Activated CD8-positive, alpha-beta memory T cell treated with anti-CD3 and anti-CD28 coated beads, Interleukin-2, amount 10 ng/mL, durations not matched to agents 7 days and 5 days (primary cell): ENCODE measurements at regions not wholly inside any gene's neighbourhood (a gene's known extent, or its start where the extent isn't known, plus 50 kb on each side); places are given as distances from the start of the nearest gene placed in this dataset.

Experiments
- ATAC-seq: fragments of 150-1000 bp; cut with Tn5 transposase; one replicate; pipeline ENCODE4 v1.10.0; 2021; ENCODE audit warnings: moderate library complexity
- CTCF ChIA-PET: fragments of 350-600 bp; sonication (Branson Sonifier 250); formaldehyde crosslinking; loops from one replicate; lab custom pipeline; 2021; ENCODE audit warnings: antibody characterized with exemption; lab: Charles Lee
- DNase-seq: peaks from one replicate; pipeline ENCODE4 v3.0.0-alpha.2; 2020
- H3K27ac Mint-ChIP-seq: one replicate; pipeline ENCODE4 v1.8.0; 2021; ENCODE audit warnings: mild to moderate bottlenecking, mixed read lengths
- H3K27me3 Mint-ChIP-seq: one replicate; pipeline ENCODE4 v1.8.0; 2021; ENCODE audit warnings: mixed read lengths
- H3K36me3 Mint-ChIP-seq: one replicate; pipeline ENCODE4 v1.8.0; 2021; ENCODE audit warnings: mild to moderate bottlenecking, mixed read lengths
- H3K4me1 Mint-ChIP-seq: one replicate; pipeline ENCODE4 v1.8.0; 2021; ENCODE audit warnings: mixed read lengths
- H3K4me3 Mint-ChIP-seq: one replicate; pipeline ENCODE4 v1.8.0; 2021; ENCODE audit warnings: mild to moderate bottlenecking, moderate library complexity, mixed read lengths
- H3K9me3 Mint-ChIP-seq: one replicate; pipeline ENCODE4 v1.8.0; 2022; ENCODE audit warnings: low read depth, mixed read lengths

- CTCF ChIA-PET: interaction anchor here (1.3 kb wide), 1 partner anchor 63 kb away, joined by 4 read pairs; the partner anchor contains the start of gene ACKR3
- Mint-ChIP-seq H3K4me1 (peaks cover 5% of the 10 kb centered on the region), H3K27me3 (peaks cover 62% of the 10 kb centered on the region), H3K9me3 (peaks cover 6% of the 10 kb centered on the region), H3K4me3 (peak overlapping the region; percentile 49), H3K27ac (no peak overlapping the region), H3K36me3 (no peaks in the 10 kb centered on the region)
- peak; percentile 85 for ATAC-seq
- DNase-seq: peak; percentile 68
Observed at GRCh38 chr2:236507393-236508085, 62.1 kb upstream of the ACKR3 start.

- no peak overlapping the region for H3K27ac Mint-ChIP-seq
- no peaks in the 10 kb centered on the region for H3K36me3 Mint-ChIP-seq
- ATAC-seq (no peak), DNase-seq (no peak)
- no peak overlapping the region for H3K4me3 Mint-ChIP-seq
- H3K9me3 Mint-ChIP-seq: peaks cover 6% of the 10 kb centered on the region
- H3K27me3 Mint-ChIP-seq: peaks cover 62% of the 10 kb centered on the region
- peaks cover 5% of the 10 kb centered on the region for H3K4me1 Mint-ChIP-seq
- CTCF ChIA-PET: interaction anchor here (8.3 kb wide), 1 partner anchor 62 kb away, joined by 230 read pairs; the partner anchor contains the start of gene ACKR3
Observed at GRCh38 chr2:236508466-236508865, 61.2 kb upstream of the ACKR3 start.

- Mint-ChIP-seq H3K27me3 (peaks cover 52% of the 10 kb centered on the region), H3K36me3 (no peaks in the 10 kb centered on the region), H3K4me1 (peaks cover 5% of the 10 kb centered on the region), H3K9me3 (peaks cover 4% of the 10 kb centered on the region), H3K27ac (no peak overlapping the region), H3K4me3 (no peak overlapping the region)
- ATAC-seq (no peak), DNase-seq (no peak)
- CTCF ChIA-PET: interaction anchor here (8.3 kb wide), 1 partner anchor 61 kb away, joined by 230 read pairs; the partner anchor contains the start of gene ACKR3
Observed at GRCh38 chr2:236510034-236510433, 59.6 kb upstream of the ACKR3 start.

GRCh38 chr2:236511266-236511665 is 58.4 kb upstream of the ACKR3 start:
- CTCF ChIA-PET: interaction anchor here (2.1 to 8.3 kb wide), 4 partner anchors 35 to 158 kb away, joined by 8 to 230 read pairs (median 19); partner anchors contain the start of gene ACKR3
- Mint-ChIP-seq H3K36me3 (no peaks in the 10 kb centered on the region), H3K9me3 (no peaks in the 10 kb centered on the region), H3K27ac (no peak overlapping the region), H3K4me1 (peaks cover 5% of the 10 kb centered on the region), H3K27me3 (peaks cover 41% of the 10 kb centered on the region), H3K4me3 (no peak overlapping the region)
- DNase-seq (no peak), ATAC-seq (no peak)

DNA sequence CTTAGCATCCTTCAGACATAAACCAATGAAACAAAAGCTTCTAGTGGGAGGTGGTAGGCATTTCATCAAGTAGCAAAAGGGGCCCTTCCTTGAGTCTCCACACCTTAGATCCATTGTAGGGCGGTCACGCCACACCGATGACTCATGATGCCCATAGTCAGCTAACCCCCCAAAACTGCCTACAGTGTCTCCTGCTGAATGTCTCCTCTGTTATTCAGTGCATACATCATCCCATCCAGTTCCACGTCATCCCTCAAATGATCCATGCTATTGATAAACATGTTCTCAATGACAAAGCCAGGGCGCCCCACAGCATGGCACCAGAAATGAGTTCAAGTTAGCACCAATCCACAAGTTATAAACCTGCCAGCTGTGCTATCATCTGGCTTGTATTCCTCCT is 57.4 kb upstream of the ACKR3 start:
- DNase-seq: no peak
- H3K27ac Mint-ChIP-seq: no peak overlapping the region
- no peak for ATAC-seq
- no peaks in the 10 kb centered on the region for H3K9me3 Mint-ChIP-seq
- H3K27me3 Mint-ChIP-seq: peaks cover 31% of the 10 kb centered on the region
- CTCF ChIA-PET: interaction anchor here (0.7 to 8.3 kb wide), 21 partner anchors 11 to 515 kb away, joined by 3 to 230 read pairs (median 8); partner anchors contain the start of gene ACKR3
- peaks cover 2% of the 10 kb centered on the region for H3K4me1 Mint-ChIP-seq
- no peak overlapping the region for H3K4me3 Mint-ChIP-seq
- H3K36me3 Mint-ChIP-seq: no peaks in the 10 kb centered on the region

GRCh38 chr2:236512902-236513435 is 56.7 kb upstream of the ACKR3 start:
- H3K27me3 Mint-ChIP-seq: peaks cover 26% of the 10 kb centered on the region
- no peak overlapping the region for H3K27ac Mint-ChIP-seq
- CTCF ChIA-PET: interaction anchor here (0.7 to 8.3 kb wide), 20 partner anchors 11 to 514 kb away, joined by 3 to 230 read pairs (median 8); partner anchors contain the start of gene ACKR3
- no peaks in the 10 kb centered on the region for H3K4me1 Mint-ChIP-seq
- no peaks in the 10 kb centered on the region for H3K9me3 Mint-ChIP-seq
- no peaks in the 10 kb centered on the region for H3K36me3 Mint-ChIP-seq
- ATAC-seq (peak; percentile 99), DNase-seq (peak; percentile 84)
- H3K4me3 Mint-ChIP-seq: no peak overlapping the region

DNA sequence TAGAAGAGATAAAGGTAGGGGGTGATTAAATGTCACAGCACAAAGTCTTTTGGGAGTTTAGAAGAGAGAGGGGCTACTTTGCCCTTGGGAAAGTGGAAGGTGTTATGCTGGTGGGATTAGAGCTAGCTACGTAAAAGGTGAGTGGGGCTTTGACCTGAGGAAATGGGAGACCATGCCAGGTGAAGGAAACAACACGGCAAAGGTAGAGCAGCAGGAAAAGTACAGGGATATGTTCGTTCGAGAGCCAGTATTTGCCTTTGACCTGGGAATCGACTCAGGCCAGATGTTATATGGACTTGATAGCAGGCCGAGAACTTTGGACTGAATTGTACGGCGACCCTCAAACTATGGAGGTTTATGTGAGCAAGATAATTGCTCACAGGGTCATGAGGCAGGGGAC is 55.7 kb upstream of the ACKR3 start:
- no peak for ATAC-seq

GRCh38 chr2:236516708-236517107 is 52.9 kb upstream of the ACKR3 start:
- Mint-ChIP-seq H3K27ac (no peak overlapping the region), H3K36me3 (no peaks in the 10 kb centered on the region), H3K4me1 (no peaks in the 10 kb centered on the region), H3K27me3 (peaks cover 27% of the 10 kb centered on the region), H3K4me3 (no peak overlapping the region), H3K9me3 (no peaks in the 10 kb centered on the region)
- ATAC-seq: no peak
- DNase-seq: no peak
- CTCF ChIA-PET: interaction anchor here (1.4 kb wide), 1 partner anchor 52 kb away, joined by 13 read pairs; the partner anchor contains the start of gene ACKR3

More for the DNA sequence above, 55.7 kb upstream of the ACKR3 start:
- Mint-ChIP-seq H3K27me3 (peaks cover 20% of the 10 kb centered on the region), H3K4me1 (no peaks in the 10 kb centered on the region), H3K4me3 (no peak overlapping the region), H3K9me3 (no peaks in the 10 kb centered on the region), H3K27ac (no peak overlapping the region), H3K36me3 (no peaks in the 10 kb centered on the region)
- CTCF ChIA-PET: interaction anchor here (0.7 to 8.3 kb wide), 15 partner anchors 10 to 513 kb away, joined by 3 to 230 read pairs (median 10); partner anchors contain the start of gene ACKR3
- DNase-seq: no peak

GRCh38 chr2:236517251-236518031 is 52.2 kb upstream of the ACKR3 start:
- Mint-ChIP-seq H3K27ac (no peak overlapping the region), H3K4me3 (no peak overlapping the region), H3K36me3 (no peaks in the 10 kb centered on the region), H3K9me3 (no peaks in the 10 kb centered on the region), H3K4me1 (no peaks in the 10 kb centered on the region), H3K27me3 (peaks cover 31% of the 10 kb centered on the region)
- CTCF ChIA-PET: interaction anchor here (1.4 kb wide), 1 partner anchor 52 kb away, joined by 13 read pairs; the partner anchor contains the start of gene ACKR3
- DNase-seq (no peak), ATAC-seq (no peak)
